Kidney tubule cell (primary cell): ENCODE measurements at regions not wholly inside any gene's neighbourhood (a gene's known extent, or its start where the extent isn't known, plus 50 kb on each side); places are given as distances from the start of the nearest gene placed in this dataset.

Source experiments
- DNase-seq: peaks from one replicate; pipeline ENCODE4 v3.0.0-alpha.2; 2018; ENCODE audit warnings: low spot score

DNA sequence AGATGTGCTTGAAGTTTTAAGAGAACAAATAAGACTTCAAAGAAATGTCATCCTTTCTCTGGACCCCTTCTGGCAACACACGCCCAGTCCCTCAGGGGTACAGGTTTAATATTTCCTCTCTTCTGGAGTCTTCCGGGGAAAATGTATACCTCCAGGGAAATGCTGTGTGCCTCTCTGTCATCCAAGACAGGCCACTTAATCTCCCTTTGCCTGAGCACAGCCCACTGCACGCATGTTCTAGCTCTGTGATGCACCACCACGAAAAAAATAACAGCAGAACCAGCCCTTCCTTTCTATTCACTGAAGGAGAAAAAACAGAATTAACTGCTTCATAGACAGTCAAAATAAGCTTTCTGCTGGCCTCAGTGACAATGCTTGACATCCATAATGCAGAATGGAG, 140.1 kb downstream of the RBFOX3 start:
- no peak for DNase-seq

GRCh38 chr17:79469646-79470045, 141.2 kb downstream of the RBFOX3 start:
- DNase-seq, result no peak

DNA sequence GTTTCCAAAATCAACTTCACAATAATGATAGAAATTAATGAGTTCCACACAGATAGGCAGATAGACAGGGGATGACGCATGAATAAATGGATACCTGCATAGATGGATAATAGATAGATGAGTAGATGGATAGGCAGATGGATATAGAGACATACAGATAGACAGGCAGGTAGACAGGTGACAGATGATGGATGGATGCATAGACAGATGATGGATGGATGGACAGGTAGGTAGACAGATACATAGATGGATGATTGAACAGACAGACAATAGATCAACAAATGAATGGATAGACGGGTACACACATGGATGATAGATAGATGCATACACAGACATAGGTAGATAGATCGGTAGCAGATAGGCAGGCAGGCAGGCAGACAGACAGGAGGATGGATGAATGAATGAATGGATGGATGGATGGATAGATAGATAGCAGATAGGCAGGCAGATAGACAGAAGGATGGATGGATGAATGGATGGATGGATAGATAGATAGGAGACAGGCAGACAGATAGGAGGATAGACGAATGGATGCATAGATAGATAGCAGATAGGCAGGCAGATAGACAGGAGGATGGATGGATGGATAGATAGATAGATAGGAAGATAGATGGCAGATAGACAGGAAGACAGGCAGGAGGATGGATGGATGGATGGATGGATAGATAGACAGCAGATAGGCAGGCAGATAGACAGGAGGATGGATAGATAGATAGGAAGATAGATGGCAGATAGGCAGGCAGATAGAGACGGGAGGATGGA, 142.5 kb downstream of the RBFOX3 start:
- no peak for DNase-seq

DNA sequence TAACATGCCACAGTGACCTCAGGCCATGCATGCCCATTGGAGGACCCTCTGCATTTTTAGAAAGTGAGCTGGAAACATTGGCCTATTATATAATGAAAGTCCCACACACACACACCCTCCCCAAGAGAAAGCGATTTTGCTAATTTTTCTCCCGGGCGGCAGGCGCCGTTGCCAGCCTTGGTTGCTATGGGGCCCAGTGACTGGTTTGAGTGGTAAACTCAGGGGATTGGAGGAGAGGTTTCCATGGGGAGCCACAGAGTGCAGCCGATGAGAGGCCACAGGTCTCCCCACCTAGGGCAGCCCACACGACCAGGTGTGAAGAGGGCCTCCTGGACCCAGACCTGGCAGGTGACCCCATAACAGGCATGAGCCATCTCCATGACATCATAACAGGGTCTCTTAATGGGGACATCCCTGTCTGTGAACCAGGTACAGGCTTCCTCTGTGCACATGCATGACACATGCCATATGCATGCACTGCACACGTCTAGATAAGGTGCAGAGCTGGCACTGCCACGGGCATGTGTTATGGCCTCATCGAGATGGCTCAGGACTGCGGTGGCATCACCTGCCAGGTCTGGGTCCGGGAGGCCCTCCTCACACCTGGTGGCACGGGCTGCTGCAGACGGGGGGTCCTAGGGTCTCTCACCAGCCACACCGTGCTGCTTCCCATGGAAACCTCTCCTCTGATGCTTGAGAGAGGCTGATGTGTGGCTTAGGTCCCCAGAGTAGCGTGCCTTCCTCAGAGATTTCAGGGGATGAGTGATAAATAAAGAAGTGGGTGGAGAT, 144.1 kb downstream of the RBFOX3 start:
- no peak for DNase-seq

DNA sequence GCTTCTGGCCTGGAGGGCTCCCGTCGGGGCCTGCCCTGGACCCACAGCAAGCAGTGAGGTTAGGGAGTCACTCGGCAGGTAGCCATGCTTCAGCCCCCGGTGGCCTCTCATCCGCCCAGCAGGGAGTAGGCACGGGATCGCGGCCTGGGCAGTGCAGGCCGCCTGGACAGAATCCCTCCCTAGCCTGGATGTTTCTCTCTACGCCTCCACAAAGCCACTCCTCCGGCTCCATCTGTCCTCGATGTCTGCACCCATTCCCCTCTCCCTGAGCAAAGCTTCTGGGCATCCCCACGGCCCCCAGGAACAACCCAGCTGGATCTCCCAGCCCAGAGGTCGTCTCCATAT, 145.2 kb downstream of the RBFOX3 start:
- DNase-seq, result no peak

GRCh38 chr17:79465011-79465680, 145.7 kb downstream of the RBFOX3 start:
- no peak for DNase-seq

DNA sequence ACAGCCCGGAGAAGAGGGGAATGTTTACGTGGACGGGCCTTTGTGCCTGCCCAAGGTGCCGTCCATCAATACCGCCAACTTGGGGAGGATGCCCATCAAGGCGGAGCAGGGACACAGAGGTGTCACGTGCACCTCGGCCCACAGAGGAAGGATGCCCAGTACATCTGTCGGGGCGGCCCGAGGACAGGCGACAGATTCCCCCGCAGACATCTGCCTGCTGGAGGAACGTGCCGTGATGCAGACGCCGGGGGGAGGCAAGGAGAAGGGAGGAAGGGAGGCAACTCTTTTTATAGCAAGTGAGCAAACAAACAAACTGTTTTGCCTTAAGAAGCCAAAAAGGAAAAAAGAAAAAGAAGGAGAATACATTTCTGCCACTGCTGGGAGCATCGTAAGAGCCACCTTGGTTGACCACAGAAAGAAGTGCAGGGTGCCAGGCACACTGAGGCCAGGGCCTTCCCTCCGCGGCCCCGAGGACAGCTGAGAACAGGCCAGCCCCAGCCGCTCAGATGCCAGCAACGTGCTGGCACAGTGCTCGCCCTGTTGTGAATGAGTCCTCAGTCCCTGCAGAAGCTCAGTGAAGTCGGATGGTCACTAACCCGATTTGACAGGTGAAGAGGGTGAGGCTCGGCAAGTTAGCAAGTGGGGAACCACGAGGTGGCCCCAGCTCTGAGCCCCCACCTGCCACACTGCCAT, 146.4 kb downstream of the RBFOX3 start:
- no peak for DNase-seq

DNA sequence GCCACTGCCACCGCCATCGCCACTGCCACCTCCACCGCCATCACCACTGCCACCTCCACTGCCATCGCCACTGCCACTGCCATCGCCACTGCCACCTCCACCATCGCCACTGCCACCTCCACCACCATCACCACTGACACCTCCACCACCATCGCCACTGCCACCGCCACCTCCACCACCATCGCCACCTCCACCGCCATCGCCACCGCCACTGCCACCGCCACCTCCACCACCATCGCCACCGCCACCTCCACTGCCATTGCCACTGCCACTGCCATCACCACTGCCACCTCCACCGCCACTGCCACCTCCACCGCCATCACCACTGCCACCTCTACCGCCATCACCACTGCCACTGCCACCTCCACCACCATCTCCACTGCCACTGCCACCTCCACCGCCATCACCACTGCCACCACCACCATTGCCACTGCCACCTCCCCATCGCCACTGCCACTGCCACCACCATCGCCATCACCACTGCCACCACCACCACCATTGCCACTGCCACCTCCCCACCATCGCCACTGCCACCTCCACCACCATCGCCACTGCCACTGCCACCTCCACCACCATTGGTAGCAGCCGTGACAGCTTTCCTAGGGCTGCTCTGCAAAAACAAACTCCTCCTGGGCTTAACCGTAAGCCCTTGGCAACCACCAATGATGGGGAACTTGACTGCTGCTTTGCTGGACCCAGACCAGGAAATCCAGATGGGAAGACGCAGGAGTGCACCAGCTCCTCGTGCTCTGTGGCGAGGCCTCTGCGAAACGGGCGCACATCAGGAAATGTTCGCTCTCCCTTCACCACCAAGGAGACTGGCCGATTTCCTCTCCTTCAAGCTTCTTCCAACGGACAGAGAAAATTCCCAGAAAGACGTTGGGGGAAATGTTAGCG, 147.2 kb downstream of the RBFOX3 start:
- DNase-seq, result no peak

- peak; percentile 20 for DNase-seq
These were observed 149.8 kb downstream of the RBFOX3 start for GRCh38 chr17:79461041-79461440.

GRCh38 chr17:79459846-79460245, 151.0 kb downstream of the RBFOX3 start:
- no peak for DNase-seq

- no peak for DNase-seq
These were observed 151.7 kb downstream of the RBFOX3 start for GRCh38 chr17:79459003-79459655.

DNA sequence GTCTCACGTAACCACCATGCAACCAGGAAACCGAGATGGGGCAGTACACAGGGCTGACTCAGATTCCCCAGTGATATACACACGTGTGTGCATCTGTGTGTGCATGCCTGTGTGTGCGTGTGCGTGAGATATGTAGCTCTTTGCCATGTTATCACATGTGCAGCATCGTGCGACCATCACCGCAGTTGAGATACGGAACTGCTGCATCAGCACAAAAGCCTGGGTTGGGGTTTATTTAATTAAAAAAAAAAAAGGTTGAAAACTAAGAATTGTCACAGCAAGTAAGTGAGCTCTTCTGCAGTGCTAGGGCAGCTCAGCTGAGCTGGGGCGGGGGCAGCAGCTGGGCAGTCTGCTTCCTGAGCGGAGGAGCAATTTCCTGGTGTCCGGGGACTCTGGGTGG, 152.5 kb downstream of the RBFOX3 start:
- no peak for DNase-seq

DNA sequence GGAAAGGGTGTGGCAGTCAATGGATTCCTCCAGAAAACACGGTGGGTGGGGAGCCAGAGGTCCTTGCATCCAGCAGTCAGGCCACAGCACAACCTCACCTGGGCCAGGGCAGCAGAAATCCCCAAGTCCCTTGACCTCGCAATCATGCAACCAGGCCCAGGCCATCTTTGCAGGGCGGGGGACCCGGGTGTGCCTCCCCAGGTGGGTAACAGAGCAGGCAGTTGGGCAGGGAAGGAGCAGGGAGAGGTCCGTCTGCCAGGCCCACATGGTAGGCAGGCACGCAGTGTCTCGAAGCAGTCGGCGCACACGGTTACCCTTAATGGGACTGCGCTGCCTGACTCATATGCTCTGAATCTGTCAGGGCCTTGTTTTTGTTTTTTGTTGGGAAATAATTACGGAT, 153.0 kb downstream of the RBFOX3 start:
- DNase-seq, result no peak

DNA sequence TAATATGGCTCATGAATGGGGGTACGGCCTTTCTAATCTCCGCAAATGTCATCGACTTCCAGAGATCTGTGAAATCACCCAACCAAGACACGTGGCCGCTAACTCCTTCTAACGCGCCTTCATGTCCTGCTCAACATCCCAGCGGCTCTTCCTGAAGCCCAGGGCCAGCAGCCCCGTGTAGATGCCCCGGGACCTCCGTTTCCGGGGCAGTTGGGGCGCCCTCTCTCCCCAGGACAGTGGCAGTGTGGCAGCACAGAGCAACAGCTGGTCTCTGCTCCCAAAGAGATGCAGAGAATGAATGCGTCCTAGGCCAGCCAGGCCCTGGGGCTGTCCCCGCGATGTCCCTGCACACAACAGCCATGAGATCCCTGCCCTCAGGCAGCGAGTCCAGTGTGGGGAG, 153.5 kb downstream of the RBFOX3 start:
- DNase-seq, result no peak

GRCh38 chr17:79455636-79456035, 155.2 kb downstream of the RBFOX3 start:
- DNase-seq, result no peak

DNA sequence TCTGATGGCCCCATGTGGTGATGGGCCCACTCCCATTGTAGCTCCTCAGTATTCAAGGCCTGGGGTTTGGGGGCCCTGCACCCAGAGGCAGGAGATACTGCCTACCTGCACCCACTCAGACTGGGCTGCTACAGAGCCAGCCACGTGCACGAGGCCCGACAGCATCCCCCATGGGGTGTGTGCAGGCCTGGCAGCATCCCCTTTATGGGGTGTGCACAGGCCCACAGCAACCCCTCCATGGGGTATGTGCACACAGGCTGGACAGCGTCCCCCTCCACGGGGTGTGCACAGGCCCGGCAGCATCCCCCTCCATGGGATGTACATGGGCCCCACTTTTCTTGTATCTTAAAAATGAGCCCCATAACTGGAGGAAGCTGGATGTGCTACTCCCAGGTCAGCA, 156.0 kb downstream of the RBFOX3 start:
- DNase-seq, result no peak

- DNase-seq, result no peak
These were observed 157.4 kb downstream of the RBFOX3 start for GRCh38 chr17:79453481-79453880.

GRCh38 chr17:79452706-79453105, 158.1 kb downstream of the RBFOX3 start:
- DNase-seq, result no peak

- DNase-seq, result no peak
These were observed 159.7 kb downstream of the RBFOX3 start for GRCh38 chr17:79451167-79451566.

DNA sequence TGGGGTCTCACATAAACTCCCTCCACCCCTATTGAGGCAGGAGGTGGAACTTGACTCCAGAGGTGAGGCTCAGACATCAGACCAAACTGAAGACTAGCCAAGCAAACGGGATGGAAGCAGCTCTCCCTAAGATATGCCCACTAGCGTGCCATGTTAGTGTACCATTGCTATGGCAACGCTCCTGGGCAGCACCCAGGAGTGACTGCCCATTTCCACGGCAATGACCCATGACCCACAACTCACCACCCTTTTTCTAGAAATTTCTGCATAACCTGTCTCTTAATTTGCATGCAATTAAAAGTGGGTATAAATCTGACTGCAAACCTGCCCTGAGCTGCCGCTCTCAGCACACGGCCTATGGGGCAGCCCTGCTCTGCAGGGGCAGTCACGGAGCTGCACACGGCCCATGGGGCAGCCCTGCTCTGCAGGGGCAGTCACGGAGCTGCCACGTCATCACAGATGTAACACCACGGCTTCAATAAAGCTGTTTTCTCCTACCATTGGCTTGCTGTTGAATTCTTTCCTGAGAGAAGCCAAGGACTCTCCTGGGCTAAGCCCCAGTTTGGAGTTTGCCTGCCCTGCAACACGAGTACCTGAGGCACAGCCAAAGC, 164.3 kb downstream of the RBFOX3 start:
- DNase-seq, result no peak

DNA sequence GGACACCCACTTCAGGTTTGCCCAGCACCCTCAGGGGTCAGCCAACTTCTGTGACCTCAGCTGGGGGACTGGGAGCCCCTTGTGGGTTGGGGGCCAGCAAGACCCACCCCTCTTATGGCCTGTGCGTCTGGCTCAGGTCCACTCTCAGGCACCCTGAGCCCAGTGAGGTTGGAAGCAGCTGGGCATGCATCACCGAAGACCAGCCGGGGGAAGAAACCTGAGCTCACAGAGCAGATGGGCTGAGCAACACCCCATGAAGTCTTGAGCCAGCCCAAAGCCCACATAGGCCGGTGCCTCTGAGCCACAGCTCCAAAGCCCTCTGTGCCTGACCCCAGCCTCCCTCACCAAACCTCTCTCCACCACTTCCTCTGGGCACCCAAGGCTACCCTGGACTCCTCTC, 166.7 kb downstream of the RBFOX3 start:
- DNase-seq, result no peak
